Breast epithelium (tissue), 4 donors: ENCODE measurements at regions not wholly inside any gene's neighbourhood (a gene's known extent, or its start where the extent isn't known, plus 50 kb on each side); places are given as distances from the start of the nearest gene placed in this dataset.

Source experiments
- DNase-seq, 2 donors: peaks; one replicate each; pipeline ENCODE4 v3.0.0-alpha.2; 2019; ENCODE audit warnings: low spot score in 2 of 2
- H3K27ac ChIP-seq, 2 donors: fragments of 200-600 bp; sonication (generic) in 1 of 2; one replicate each; pipeline ENCODE4 v1.5.1; 2016 to 2019; ENCODE audit warnings: mild to moderate bottlenecking in 1 of 2
- H3K27me3 ChIP-seq, 2 donors: fragments of 200-600 bp; sonication (generic) in 1 of 2; one replicate each; pipeline versions ENCODE4 v1.5.1 to v1.6.0; 2017 to 2019; ENCODE audit warnings: control low read depth in 1 of 2, mild to moderate bottlenecking in 1 of 2
- H3K36me3 ChIP-seq: fragments of 200-600 bp; one replicate; pipeline ENCODE4 v1.5.1; 2019
- H3K4me1 ChIP-seq, 2 donors: fragments of 200-600 bp; sonication (generic); one replicate each; pipeline ENCODE4 v1.5.1; 2016 to 2019; ENCODE audit warnings: control low read depth in 1 of 2
- H3K4me3 ChIP-seq, 3 donors: fragments of 200-600 bp; sonication (generic); 1 replicate in 2 of 3; 2 replicates in 1 of 3; pipeline ENCODE4 v1.5.1; 2016 to 2019; ENCODE audit warnings: mild to moderate bottlenecking in 3 of 3, moderate library complexity in 2 of 3
- H3K9me3 ChIP-seq, 2 donors: fragments of 200-600 bp; sonication (generic) in 1 of 2; one replicate each; pipeline ENCODE4 v1.5.1; 2016 to 2019; ENCODE audit warnings: control low read depth in 1 of 2
- CTCF ChIP-seq, 3 donors: fragments of 450-650 bp; IDR thresholded peaks; one replicate each; pipeline ENCODE4 v1.5.1; 2016 to 2017; ENCODE audit warnings: antibody characterized with exemption in 3 of 3, mild to moderate bottlenecking in 3 of 3, moderate library complexity in 3 of 3
- POLR2A ChIP-seq: fragments of 450-650 bp; IDR thresholded peaks from one replicate; pipeline ENCODE4 v1.6.1; 2016; ENCODE audit warnings: antibody characterized with exemption, mild to moderate bottlenecking, moderate library complexity
- POLR2AphosphoS5 ChIP-seq, 3 donors: sonication (generic); formaldehyde crosslinking; IDR thresholded peaks; one replicate each; pipeline ENCODE4 v1.6.1; 2017; ENCODE audit warnings: antibody characterized with exemption in 3 of 3
- intact Hi-C: fragments of 100-400 bp; cut with DNase I; formaldehyde crosslinking; loops from one replicate; pipeline ENCODE4 v1.15.1; 2023; ENCODE audit warnings: low total_unique reads

GRCh38 chr6:121584586-121585369 is 149.3 kb downstream of the GJA1 start:
- DNase-seq, result no peak
- no peak overlapping the region for H3K4me3 ChIP-seq
- H3K27me3 ChIP-seq, result no peaks in the 10 kb centered on the region
- intact Hi-C loops, result no loop called here
- H3K27ac ChIP-seq, result no peak overlapping the region
- H3K9me3 ChIP-seq, result no peaks in the 10 kb centered on the region
- H3K4me1 ChIP-seq, result no peaks in the 10 kb centered on the region
- TF ChIP-seq POLR2AphosphoS5 (IDR thresholded peaks at IDR 0.05), result no peak
- no peak for TF ChIP-seq POLR2A
- TF ChIP-seq CTCF (IDR thresholded peaks at IDR 0.05), result no peak
- H3K36me3 ChIP-seq, result no peaks in the 10 kb centered on the region

GRCh38 chr6:121590438-121590837 is 155.0 kb downstream of the GJA1 start:
- Histone ChIP-seq H3K4me1 (no peaks in the 10 kb centered on the region), H3K4me3 (no peak overlapping the region), H3K36me3 (no peaks in the 10 kb centered on the region), H3K9me3 (no peaks in the 10 kb centered on the region), H3K27ac (no peak overlapping the region), H3K27me3 (no peaks in the 10 kb centered on the region)
- intact Hi-C loops, result no loop called here
- TF ChIP-seq POLR2A, result no peak
- TF ChIP-seq POLR2AphosphoS5 (IDR thresholded peaks at IDR 0.05), result no peak
- TF ChIP-seq CTCF (IDR thresholded peaks at IDR 0.05), result no peak
- no peak for DNase-seq

DNA sequence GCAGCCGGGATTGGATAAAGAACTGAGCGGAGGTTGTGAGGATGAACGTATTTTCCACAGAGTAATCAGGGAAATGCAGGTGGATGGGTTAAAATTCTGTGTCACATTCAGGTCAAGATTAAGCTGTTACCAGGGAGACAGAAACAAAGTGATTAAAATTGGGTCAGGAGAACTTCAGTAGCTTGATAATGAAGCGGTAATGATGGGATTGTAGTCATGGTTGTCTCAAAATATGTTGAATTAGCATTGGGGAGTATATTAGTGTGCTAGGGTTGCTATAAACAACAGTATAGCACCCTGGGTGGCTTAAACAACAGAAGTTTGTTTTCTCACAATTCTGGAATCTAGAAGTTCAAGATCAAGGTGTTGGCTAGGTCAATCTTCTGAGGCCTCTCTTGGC is 155.5 kb downstream of the GJA1 start:
- no peaks in the 10 kb centered on the region for H3K36me3 ChIP-seq
- no peaks in the 10 kb centered on the region for H3K9me3 ChIP-seq
- no peaks in the 10 kb centered on the region for H3K4me1 ChIP-seq
- no peak overlapping the region for H3K4me3 ChIP-seq
- TF ChIP-seq POLR2A, result no peak
- TF ChIP-seq CTCF (IDR thresholded peaks at IDR 0.05), result no peak
- no peak for TF ChIP-seq POLR2AphosphoS5 (IDR thresholded peaks at IDR 0.05)
- intact Hi-C loops, result no loop called here
- DNase-seq, result no peak
- no peaks in the 10 kb centered on the region for H3K27me3 ChIP-seq
- no peak overlapping the region for H3K27ac ChIP-seq

DNA sequence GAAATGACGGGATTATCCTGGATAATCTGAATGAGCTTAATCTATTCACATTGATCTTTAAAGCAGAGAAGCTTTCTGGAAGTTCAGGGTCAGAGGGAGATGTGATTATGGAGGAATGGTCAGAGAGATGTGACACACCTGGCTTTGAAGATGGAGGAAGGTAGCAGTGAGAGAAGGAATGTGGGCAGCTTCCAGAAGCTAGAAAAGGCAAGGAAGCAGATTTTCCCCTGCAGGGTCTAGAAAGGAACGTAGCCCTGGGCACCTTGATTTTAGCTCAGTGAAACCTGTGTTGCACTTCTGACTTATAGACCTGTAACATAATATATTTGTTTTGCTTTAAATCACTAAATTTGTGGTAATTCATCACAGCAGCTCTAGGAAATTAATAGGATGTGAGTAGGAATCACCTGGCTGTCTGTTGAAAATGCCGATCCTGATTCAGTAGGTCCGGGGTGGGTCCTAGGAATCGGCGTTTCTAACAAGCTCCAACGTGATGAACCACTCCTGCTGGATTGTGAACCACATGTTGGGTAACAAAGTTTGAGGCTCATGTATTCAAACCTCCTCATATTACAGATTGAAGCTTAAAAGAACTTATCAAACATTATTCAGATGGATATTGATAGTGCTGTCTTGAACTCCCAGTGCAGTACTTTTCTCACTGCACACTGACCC is 157.0 kb downstream of the GJA1 start:
- no peaks in the 10 kb centered on the region for H3K27me3 ChIP-seq
- no peaks in the 10 kb centered on the region for H3K9me3 ChIP-seq
- no peaks in the 10 kb centered on the region for H3K4me1 ChIP-seq
- H3K36me3 ChIP-seq, result no peaks in the 10 kb centered on the region
- intact Hi-C loops, result no loop called here
- TF ChIP-seq POLR2AphosphoS5 (IDR thresholded peaks at IDR 0.05), result no peak
- no peak for TF ChIP-seq POLR2A
- TF ChIP-seq CTCF (IDR thresholded peaks at IDR 0.05), result no peak
- no peak for DNase-seq
- H3K27ac ChIP-seq, result no peak overlapping the region
- H3K4me3 ChIP-seq, result no peak overlapping the region

- H3K27ac ChIP-seq, result no peak overlapping the region
- DNase-seq, result no peak
- TF ChIP-seq CTCF (IDR thresholded peaks at IDR 0.05) (no peak), POLR2AphosphoS5 (IDR thresholded peaks at IDR 0.05) (no peak), POLR2A (no peak)
- intact Hi-C loops, result no loop called here
- no peaks in the 10 kb centered on the region for H3K27me3 ChIP-seq
- no peaks in the 10 kb centered on the region for H3K4me1 ChIP-seq
- no peaks in the 10 kb centered on the region for H3K36me3 ChIP-seq
- no peaks in the 10 kb centered on the region for H3K9me3 ChIP-seq
- H3K4me3 ChIP-seq, result no peak overlapping the region
These were observed 157.7 kb downstream of the GJA1 start for GRCh38 chr6:121593011-121593641.
